ENCODE measurements at regions not wholly inside any gene's neighbourhood (a gene's known extent, or its start where the extent isn't known, plus 50 kb on each side); places are given as distances from the start of the nearest gene placed in this dataset.

- Histone ChIP-seq H3K27ac (no peak overlapping the region), H3K9ac (no peak overlapping the region), H3K9me3 (ENCODE audit: control insufficient read depth, low read length) (no peaks in the 10 kb centered on the region), H3K4me3 (ENCODE audit: low read depth, low read length) (no peak overlapping the region), H2AFZ (no peak overlapping the region), H3K36me3 (ENCODE audit: control insufficient read depth, insufficient read depth, low read length) (no peaks in the 10 kb centered on the region), H3K4me2 (ENCODE audit: low read length) (no peak overlapping the region), H3K27me3 (ENCODE audit: control insufficient read depth, insufficient read depth, low read length) (no peaks in the 10 kb centered on the region), H3K79me2 (no peaks in the 10 kb centered on the region), H3K4me1 (no peaks in the 10 kb centered on the region)
- TF ChIP-seq, protein P1, sequence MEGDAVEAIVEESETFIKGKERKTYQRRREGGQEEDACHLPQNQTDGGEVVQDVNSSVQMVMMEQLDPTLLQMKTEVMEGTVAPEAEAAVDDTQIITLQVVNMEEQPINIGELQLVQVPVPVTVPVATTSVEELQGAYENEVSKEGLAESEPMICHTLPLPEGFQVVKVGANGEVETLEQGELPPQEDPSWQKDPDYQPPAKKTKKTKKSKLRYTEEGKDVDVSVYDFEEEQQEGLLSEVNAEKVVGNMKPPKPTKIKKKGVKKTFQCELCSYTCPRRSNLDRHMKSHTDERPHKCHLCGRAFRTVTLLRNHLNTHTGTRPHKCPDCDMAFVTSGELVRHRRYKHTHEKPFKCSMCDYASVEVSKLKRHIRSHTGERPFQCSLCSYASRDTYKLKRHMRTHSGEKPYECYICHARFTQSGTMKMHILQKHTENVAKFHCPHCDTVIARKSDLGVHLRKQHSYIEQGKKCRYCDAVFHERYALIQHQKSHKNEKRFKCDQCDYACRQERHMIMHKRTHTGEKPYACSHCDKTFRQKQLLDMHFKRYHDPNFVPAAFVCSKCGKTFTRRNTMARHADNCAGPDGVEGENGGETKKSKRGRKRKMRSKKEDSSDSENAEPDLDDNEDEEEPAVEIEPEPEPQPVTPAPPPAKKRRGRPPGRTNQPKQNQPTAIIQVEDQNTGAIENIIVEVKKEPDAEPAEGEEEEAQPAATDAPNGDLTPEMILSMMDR (IDR thresholded peaks at IDR 0.05), result no peak
These were observed 184.9 kb upstream of the MKI67 start for GRCh38 chr10:128310971-128311658.

- TF ChIP-seq, protein P1 (IDR thresholded peaks at IDR 0.05), result no peak
- Histone ChIP-seq H2AFZ (no peak overlapping the region), H3K27ac (no peak overlapping the region), H3K79me2 (no peaks in the 10 kb centered on the region), H3K4me2 (ENCODE audit: low read length) (no peak overlapping the region), H3K27me3 (ENCODE audit: control insufficient read depth, insufficient read depth, low read length) (no peaks in the 10 kb centered on the region), H3K9me3 (ENCODE audit: control insufficient read depth, low read length) (no peaks in the 10 kb centered on the region), H3K36me3 (ENCODE audit: control insufficient read depth, insufficient read depth, low read length) (no peaks in the 10 kb centered on the region), H3K4me1 (no peaks in the 10 kb centered on the region), H3K4me3 (ENCODE audit: low read depth, low read length) (no peak overlapping the region), H3K9ac (no peak overlapping the region)
These were observed 186.0 kb upstream of the MKI67 start for GRCh38 chr10:128312250-128312649.

- Histone ChIP-seq H3K4me1 (no peaks in the 10 kb centered on the region), H3K9ac (no peak overlapping the region), H3K4me2 (ENCODE audit: low read length) (no peak overlapping the region), H2AFZ (no peak overlapping the region), H3K36me3 (ENCODE audit: control insufficient read depth, insufficient read depth, low read length) (no peaks in the 10 kb centered on the region), H3K27me3 (ENCODE audit: control insufficient read depth, insufficient read depth, low read length) (no peaks in the 10 kb centered on the region), H3K4me3 (ENCODE audit: low read depth, low read length) (no peak overlapping the region), H3K27ac (no peak overlapping the region), H3K9me3 (ENCODE audit: control insufficient read depth, low read length) (no peaks in the 10 kb centered on the region), H3K79me2 (no peaks in the 10 kb centered on the region)
- TF ChIP-seq, protein P1 (IDR thresholded peaks at IDR 0.05), result no peak
These were observed 188.5 kb upstream of the MKI67 start for GRCh38 chr10:128314686-128315085.

DNA sequence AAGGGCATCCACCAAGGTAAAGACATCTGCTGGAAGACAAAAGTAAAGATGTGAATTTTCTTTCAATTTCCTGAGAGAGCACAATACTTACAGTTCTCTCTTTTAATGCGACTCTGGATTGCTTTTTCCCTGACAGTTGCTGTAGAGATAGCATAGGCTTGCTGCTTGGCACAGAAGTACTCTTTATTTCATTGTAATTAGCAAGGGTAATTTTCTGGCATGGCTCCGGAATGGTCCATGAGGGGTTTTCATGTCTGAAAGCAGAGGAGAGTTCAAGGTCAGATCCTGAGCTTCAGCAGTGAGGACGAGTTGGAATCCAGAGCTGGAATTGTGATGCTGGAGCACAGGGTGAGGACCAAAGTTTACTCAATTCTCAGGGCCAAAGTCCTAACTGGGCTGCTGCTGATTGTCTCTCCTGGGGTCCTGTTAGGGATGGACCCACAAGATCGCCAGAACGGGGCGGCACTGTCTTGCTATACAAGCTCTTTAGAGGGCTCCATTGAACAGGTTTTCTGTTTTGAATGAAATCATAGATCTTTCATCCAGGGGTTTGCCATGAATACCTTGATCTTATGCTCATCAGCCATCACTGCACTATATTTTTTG lies 190.0 kb upstream of the MKI67 start:
- H3K4me2 ChIP-seq (ENCODE audit: low read length), result no peak overlapping the region
- H3K27ac ChIP-seq, result no peak overlapping the region
- no peaks in the 10 kb centered on the region for H3K9me3 ChIP-seq (ENCODE audit: control insufficient read depth, low read length)
- H3K79me2 ChIP-seq, result no peaks in the 10 kb centered on the region
- no peaks in the 10 kb centered on the region for H3K27me3 ChIP-seq (ENCODE audit: control insufficient read depth, insufficient read depth, low read length)
- no peaks in the 10 kb centered on the region for H3K4me1 ChIP-seq
- H3K4me3 ChIP-seq (ENCODE audit: low read depth, low read length), result no peak overlapping the region
- TF ChIP-seq, protein P1 (IDR thresholded peaks at IDR 0.05), result no peak
- no peaks in the 10 kb centered on the region for H3K36me3 ChIP-seq (ENCODE audit: control insufficient read depth, insufficient read depth, low read length)
- H2AFZ ChIP-seq, result no peak overlapping the region
- no peak overlapping the region for H3K9ac ChIP-seq

- Histone ChIP-seq H3K27ac (no peak overlapping the region), H3K4me1 (no peaks in the 10 kb centered on the region), H3K36me3 (ENCODE audit: control insufficient read depth, insufficient read depth, low read length) (no peaks in the 10 kb centered on the region), H3K27me3 (ENCODE audit: control insufficient read depth, insufficient read depth, low read length) (no peaks in the 10 kb centered on the region), H3K4me3 (ENCODE audit: low read depth, low read length) (no peak overlapping the region), H3K9ac (no peak overlapping the region), H2AFZ (no peak overlapping the region), H3K4me2 (ENCODE audit: low read length) (no peak overlapping the region), H3K9me3 (ENCODE audit: control insufficient read depth, low read length) (no peaks in the 10 kb centered on the region), H3K79me2 (no peaks in the 10 kb centered on the region)
- TF ChIP-seq, protein P1 (IDR thresholded peaks at IDR 0.05), result no peak
These were observed 190.7 kb upstream of the MKI67 start for GRCh38 chr10:128316925-128317324.

Measured in parathyroid adenoma (tissue), 2 donors.